ENCODE measurements at regions not wholly inside any gene's neighbourhood (a gene's known extent, or its start where the extent isn't known, plus 50 kb on each side); places are given as distances from the start of the nearest gene placed in this dataset.
A peak's percentile ranks its signal among the peaks of the same experiment; 100 is the strongest.

DNA sequence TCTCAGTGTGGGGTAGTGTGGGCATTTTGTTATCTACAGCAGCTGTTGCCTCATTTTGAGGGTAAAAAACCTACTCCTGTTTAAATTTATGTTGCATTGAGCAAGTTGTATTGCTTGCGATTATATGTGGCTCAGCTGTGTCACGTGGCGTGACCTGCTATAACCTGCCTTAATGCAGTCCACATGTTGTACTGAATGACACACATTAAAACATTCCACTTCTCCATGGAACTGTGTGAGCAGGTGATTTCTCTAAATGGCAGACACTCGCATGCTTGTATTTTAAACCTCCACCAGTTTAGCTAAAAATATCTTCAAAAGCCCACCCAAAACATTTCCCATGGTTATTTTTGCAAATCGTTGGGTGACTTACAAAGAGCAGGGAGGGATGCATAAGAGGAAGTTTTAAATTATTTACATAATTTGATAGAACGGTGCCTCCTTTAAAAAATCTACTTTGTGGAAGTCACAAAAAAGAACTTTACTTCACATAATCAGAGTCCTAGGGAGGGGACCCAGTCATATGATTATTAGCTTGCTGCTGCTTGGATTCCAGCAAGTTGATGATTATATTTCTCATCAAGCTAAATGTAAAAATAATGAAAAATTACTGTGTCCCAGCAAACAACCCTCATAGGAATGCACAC, 163.3 kb upstream of the ZEB2 start:
- no peak overlapping the region for H3K4me3 ChIP-seq (ENCODE audit: low read length)
- TF ChIP-seq, protein P1, sequence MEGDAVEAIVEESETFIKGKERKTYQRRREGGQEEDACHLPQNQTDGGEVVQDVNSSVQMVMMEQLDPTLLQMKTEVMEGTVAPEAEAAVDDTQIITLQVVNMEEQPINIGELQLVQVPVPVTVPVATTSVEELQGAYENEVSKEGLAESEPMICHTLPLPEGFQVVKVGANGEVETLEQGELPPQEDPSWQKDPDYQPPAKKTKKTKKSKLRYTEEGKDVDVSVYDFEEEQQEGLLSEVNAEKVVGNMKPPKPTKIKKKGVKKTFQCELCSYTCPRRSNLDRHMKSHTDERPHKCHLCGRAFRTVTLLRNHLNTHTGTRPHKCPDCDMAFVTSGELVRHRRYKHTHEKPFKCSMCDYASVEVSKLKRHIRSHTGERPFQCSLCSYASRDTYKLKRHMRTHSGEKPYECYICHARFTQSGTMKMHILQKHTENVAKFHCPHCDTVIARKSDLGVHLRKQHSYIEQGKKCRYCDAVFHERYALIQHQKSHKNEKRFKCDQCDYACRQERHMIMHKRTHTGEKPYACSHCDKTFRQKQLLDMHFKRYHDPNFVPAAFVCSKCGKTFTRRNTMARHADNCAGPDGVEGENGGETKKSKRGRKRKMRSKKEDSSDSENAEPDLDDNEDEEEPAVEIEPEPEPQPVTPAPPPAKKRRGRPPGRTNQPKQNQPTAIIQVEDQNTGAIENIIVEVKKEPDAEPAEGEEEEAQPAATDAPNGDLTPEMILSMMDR (conservative IDR thresholded peaks at IDR 0.05; ENCODE audit: low read depth, low read length): no peak
- DNase-seq (ENCODE audit: low read depth): peak; percentile 44

DNA sequence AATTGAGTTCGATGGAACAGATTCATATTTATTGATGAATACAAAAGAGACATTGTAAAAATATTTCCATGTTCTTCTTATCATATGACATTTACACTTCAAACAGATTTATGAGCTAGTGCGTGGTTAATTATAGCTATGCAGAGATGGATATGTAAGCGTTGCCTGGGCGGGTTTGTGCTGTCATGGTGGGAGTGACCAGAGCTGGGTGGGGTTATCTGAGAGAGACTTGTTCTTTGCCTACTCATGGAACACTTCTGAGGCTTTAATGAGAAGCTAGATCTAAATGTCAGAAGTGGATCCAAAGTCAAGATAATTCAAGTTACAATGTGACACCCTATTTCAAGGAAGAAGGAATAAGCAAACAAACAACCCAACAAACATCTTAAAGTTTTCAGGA, 162.3 kb upstream of the ZEB2 start:
- TF ChIP-seq, protein P1 (conservative IDR thresholded peaks at IDR 0.05; ENCODE audit: low read depth, low read length): no peak
- no peak for DNase-seq (ENCODE audit: low read depth)
- no peak overlapping the region for H3K4me3 ChIP-seq (ENCODE audit: low read length)

DNA sequence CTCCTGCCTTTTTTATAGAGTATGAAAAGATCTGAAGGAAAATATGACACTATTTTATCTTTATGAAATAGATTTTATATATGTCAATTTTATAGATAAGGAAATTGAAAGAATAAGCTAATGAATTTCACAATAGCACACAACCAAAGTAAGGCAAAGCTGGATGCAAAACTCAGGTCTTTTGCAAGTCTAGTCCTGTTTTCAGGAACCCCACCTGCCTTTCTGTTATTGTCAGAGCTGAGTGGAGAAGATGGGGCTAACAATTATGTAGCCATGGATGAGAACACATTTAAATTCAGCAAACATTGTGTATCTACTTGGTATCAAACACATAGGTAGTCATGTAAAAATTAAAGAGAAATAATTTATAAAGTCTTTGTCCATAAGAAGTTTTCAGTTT, 161.5 kb upstream of the ZEB2 start:
- no peak overlapping the region for H3K4me3 ChIP-seq (ENCODE audit: low read length)
- TF ChIP-seq, protein P1 (conservative IDR thresholded peaks at IDR 0.05; ENCODE audit: low read depth, low read length): no peak
- no peak for DNase-seq (ENCODE audit: low read depth)

DNA sequence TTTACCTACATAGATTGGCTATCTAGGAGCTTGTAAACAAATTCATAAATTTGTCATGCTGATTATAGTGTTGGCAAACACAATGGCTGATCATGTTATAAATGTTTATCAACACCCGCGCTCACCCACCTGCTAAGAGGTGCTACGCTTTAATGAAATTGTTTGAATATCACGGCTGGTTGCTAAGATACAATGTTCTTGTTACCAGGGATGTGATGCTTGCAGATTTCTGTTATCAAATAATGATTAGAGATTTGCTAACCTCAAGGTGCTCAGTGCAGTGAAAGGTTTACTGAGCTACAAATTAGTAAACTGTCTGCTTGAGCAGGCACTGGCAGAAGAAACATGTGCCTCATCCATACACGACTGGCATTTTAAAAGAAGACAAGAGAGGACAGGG, 160.0 kb upstream of the ZEB2 start:
- DNase-seq (ENCODE audit: low read depth): no peak
- H3K4me3 ChIP-seq (ENCODE audit: low read length): no peak overlapping the region
- TF ChIP-seq, protein P1 (conservative IDR thresholded peaks at IDR 0.05; ENCODE audit: low read depth, low read length): no peak

DNA sequence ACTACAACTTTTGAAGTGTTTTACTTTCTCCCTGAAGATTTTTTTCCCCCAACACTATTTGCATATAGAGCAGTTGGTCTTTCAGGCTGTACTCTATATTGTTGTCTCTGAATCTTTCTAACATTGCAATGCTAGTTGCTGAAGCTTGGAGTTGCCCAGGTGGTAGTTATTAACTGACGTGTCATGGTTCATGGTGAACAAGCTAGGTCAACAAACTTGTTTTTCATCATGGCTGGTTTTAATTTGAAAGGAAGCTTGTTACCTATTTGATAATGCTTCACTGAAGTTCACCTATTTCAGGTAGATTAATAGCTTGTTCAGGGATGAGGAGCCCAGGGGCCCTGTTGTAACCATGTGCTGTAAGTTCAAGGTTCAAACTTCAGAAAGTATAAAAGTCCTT, 158.8 kb upstream of the ZEB2 start:
- DNase-seq (ENCODE audit: low read depth): no peak
- no peak overlapping the region for H3K4me3 ChIP-seq (ENCODE audit: low read length)
- TF ChIP-seq, protein P1 (conservative IDR thresholded peaks at IDR 0.05; ENCODE audit: low read depth, low read length): no peak

DNA sequence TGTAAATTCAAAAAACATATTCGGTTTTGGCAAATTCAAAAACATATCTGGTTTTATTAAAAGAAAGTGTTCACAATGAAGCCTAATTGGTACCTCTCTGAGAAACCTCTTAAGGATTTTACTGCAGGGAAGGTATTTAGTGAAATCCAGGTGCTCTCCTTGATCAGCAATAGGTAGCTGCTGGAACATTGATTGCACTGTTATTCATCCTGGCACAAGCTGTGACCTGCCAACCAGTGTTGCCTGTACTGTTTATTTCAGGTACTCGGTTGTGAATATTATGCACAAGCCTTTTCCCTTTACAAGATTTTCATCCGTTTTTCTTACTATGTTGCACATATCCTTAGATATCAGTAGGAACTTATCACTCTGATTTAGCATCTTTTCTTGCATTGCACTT, 155.8 kb upstream of the ZEB2 start:
- TF ChIP-seq, protein P1 (conservative IDR thresholded peaks at IDR 0.05; ENCODE audit: low read depth, low read length): no peak
- no peak for DNase-seq (ENCODE audit: low read depth)
- H3K4me3 ChIP-seq (ENCODE audit: low read length): no peak overlapping the region

DNA sequence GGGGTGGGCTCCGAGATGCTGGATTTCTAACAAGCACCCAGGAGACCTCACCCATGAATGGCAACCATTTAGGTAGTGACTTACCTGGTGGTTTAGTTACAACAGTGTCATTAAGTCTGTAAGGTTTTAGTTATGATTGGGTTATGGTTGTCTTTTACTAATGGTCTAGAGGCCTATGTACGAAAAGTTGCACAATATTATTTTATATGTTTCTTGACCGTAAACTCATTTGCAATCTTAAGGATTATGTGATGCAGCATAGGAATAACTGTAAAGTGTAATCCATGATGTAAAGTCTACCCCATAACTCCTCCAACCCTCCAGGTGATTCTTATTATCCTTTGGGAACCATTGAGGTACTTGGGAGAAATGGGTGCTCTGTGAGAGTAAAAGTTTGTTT, 155.4 kb upstream of the ZEB2 start:
- H3K4me3 ChIP-seq (ENCODE audit: low read length): no peak overlapping the region
- TF ChIP-seq, protein P1 (conservative IDR thresholded peaks at IDR 0.05; ENCODE audit: low read depth, low read length): no peak
- no peak for DNase-seq (ENCODE audit: low read depth)
